SK-N-SH (cell line): ENCODE measurements at regions not wholly inside any gene's neighbourhood (a gene's known extent, or its start where the extent isn't known, plus 50 kb on each side); places are given as distances from the start of the nearest gene placed in this dataset.

Experiments
- CHD2 ChIP-seq: fragments of 150-350 bp; IDR thresholded peaks from 2 replicates; pipeline ENCODE4 v1.6.1; 2018; ENCODE audit warnings: low read length; ENCODE audit not compliant: partially characterized antibody
- CTCF ChIP-seq: fragments of 200-600 bp; sonication (generic); IDR thresholded peaks from 2 replicates; pipeline ENCODE4 v1.6.1; 2017; ENCODE audit warnings: antibody characterized with exemption, mild to moderate bottlenecking, moderate library complexity
- EZH2phosphoT487 ChIP-seq: fragments of 200-600 bp; sonication (generic); IDR thresholded peaks from 2 replicates; pipeline ENCODE4 v1.6.1; 2017; ENCODE audit warnings: low read depth, mixed run types, mild to moderate bottlenecking, antibody characterized with exemption, moderate library complexity, borderline replicate concordance
- GABPA ChIP-seq: IDR thresholded peaks from 2 replicates; pipeline ENCODE4 v1.4.0; 2012; ENCODE audit warnings: low read depth, mild to moderate bottlenecking
- MEF2A ChIP-seq: IDR thresholded peaks from 2 replicates; pipeline ENCODE4 v1.4.0; 2012; ENCODE audit warnings: low read depth, borderline replicate concordance
- NFIC ChIP-seq: IDR thresholded peaks from 2 replicates; pipeline ENCODE4 v1.4.0; 2012; ENCODE audit warnings: borderline replicate concordance
- POLR2AphosphoS5 ChIP-seq: IDR thresholded peaks from 2 replicates; pipeline ENCODE4 v1.6.1; 2012; ENCODE audit warnings: low read depth, low read length
- USF1 ChIP-seq: IDR thresholded peaks from 2 replicates; pipeline ENCODE4 v1.4.0; 2012; ENCODE audit warnings: low read depth, borderline replicate concordance
- USF2 ChIP-seq: fragments of 150-350 bp; IDR thresholded peaks from 2 replicates; pipeline ENCODE4 v1.6.1; 2017; ENCODE audit warnings: antibody characterized with exemption, low read length, low read depth, borderline replicate concordance

GRCh38 chr1:168907786-168908348 lies 178.9 kb upstream of the DPT start:
- TF ChIP-seq USF2 (no peak), GABPA (no peak), CTCF (no peak), USF1 (no peak), NFIC (no peak), EZH2phosphoT487 (no peak), POLR2AphosphoS5 (no peak), CHD2 (no peak), MEF2A (no peak)
